ENCODE measurements at regions not wholly inside any gene's neighbourhood (a gene's known extent, or its start where the extent isn't known, plus 50 kb on each side); places are given as distances from the start of the nearest gene placed in this dataset.
"Not testable (repeated sequence)": the region's sequence is repeated elsewhere in the genome, so short reads cannot be mapped to it uniquely, and the experiment has no call there.

DNA sequence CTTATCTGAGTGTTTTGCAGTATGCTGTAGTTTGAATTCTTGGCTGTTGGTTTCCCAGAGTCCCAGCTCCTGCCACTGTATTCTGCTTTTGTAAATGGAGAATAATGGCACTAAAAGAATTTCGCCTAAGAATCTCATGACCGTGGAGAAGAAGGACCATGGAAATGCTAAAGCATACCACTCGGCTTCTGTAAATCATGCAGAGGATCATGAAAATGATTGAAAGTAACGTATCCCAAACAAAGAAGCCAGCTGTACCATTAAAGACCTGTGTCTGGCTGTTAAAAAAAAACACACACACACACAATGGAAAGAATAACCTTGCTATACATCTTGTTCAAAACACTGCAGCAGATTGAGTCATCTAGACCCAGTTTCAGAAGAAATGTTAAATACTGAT, 287.9 kb downstream of the ZNF326 start:
- no peak for DNase-seq

DNA sequence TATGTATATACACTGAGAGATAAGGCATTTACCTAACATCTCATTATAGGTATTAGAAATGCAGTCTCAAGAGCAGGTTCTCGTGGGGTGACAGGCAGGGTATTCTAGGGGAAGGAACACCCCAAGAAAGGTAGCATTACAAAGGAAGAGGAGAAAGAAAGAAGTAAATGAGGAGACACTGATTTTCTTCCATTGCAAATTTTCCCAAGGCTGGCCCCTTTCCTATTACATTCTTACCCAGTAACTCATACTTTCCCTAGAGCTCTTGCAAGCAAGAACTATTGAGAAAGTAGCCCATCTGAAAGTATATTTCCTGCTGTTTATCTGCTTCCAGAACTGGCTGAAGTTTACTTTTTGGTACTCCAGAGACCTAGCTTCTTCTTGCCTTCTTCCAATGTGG, 287.0 kb downstream of the ZNF326 start:
- not testable (repeated sequence) for DNase-seq

DNA sequence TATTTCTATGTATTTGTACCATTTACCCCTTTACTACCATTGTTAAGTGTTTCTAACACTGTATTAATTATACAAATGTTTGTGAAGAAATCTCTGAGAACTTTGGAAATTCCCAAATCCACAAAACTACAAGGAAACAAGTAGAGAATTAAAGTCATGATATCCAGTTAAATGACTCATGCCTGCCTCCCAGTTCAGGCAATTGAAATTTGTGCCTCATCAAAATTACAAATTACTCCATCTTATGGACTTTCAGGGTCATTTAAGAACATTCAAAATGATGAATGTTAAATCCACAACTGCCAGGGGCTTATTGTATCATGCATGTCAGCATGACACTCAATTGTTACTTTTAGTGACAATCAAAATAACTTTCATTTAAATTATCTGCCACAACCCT, 282.4 kb downstream of the ZNF326 start:
- no peak for DNase-seq

DNA sequence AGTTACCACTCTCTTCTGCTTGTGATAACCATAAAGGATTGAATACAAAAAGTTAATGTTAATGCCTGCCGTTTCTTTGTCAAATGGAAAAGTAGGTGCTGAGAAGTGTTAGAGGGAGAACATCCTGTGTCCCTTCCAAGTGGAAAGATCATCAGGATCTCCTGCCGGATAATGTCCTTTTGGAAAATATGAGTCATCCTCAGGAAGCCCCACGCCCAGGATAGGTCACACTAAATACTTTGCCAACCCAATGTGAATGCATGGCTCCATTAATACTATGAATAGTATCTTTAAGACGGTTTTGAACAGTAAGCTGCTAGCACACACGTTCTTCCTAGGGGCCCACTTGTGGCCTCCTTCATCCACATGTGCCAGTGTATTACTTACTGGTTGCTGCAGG, 279.5 kb downstream of the ZNF326 start:
- DNase-seq = no peak

DNA sequence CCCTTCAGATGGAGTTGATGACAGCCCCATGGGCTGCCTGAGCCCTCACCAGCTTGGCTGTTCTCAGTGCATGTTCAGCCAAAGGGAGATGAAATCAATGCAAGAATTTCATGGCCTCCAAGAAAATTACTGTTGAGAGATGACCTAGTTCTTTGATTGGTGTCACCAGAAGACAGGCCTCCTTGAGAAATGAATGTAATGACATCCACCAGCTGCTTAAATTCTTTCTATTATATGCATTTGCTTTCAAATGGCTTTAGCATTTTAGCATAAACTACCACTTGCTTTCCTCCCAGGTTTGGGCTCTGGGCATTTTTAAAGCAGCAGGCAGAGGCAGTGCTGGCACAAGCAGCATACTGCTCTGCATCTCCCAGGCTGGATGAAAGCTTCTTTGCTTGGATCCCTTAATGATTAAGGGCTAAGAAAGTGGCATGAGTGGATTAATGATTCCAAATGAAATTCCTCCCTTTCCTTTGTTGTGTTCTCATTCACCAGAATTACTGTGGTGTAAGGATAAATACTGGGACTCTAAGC, 278.4 kb downstream of the ZNF326 start:
- DNase-seq = peak; percentile 60

DNA sequence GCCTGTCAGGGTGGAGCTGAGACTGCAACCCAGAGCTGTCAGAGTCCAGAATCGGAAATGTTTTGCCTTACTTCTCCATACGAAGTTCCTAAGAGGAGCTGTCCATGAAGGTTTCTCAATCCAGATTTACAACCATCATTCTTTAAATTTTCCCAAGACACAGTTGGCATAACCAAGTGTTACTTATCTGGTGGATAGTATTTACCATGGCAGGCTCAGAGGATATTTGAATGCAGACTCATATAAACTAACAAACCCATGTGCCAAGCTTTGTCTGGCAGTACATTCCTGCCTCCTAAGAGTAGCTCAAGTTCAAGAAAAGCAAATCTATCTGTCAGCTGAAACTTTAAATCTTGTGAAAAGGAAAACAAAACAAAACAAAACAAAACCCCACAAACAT, 267.9 kb downstream of the ZNF326 start:
- DNase-seq = no peak

DNA sequence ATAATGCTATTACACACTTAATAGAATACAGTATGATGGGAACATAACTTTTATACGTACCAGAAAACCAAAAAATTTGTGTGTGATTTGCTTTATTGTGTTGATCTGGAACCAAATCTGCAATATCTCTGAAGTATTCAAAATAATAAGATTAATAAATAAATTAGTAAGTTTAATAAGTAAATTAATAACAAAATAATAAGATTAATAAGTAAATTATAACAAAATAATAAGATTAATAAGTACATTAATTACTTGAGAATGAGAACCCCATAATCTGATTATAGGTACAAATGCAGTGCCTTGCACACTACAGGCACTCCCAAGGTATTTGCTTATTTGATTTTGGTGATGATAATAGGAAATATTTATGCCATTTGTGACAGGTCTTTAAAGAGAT, 267.4 kb downstream of the ZNF326 start:
- no peak for DNase-seq

DNA sequence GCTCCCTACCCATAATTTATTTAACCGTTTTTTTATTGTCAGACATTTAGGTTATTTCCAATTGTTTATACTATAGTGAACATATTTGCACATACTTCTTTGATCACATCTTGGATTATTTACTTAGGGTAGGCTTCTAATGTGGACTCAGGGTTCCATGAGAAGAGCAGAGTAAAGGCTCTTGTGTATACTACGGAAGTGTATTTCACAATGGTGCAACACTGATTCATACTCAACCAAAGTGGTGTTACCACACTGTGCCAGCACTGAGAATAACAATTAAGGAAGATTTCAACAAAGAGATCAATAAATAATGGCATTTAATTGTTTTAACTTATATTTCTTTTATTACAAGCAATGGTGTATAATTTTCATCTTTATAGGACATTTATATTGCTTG, 251.2 kb downstream of the ZNF326 start:
- no peak for DNase-seq

DNA sequence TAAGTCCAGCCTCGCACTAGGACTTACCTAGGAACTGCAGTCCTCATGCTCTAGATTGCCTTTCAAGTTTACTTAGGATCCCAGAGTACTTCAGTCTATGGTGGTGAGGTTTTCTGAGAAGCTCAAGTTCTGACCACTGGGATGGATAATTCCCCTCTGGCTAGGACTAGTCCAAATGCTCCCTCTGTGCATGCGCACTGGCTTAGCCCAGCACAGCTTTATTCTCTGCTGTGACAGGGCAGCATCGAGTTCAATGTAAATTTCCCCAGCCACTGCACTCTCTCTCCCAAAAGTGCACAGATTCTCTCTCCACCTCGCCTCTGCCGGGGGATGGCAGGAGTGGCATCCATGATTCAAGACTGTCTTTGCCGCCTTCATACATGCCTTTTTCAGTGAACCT, 241.6 kb downstream of the ZNF326 start:
- no peak for DNase-seq

DNA sequence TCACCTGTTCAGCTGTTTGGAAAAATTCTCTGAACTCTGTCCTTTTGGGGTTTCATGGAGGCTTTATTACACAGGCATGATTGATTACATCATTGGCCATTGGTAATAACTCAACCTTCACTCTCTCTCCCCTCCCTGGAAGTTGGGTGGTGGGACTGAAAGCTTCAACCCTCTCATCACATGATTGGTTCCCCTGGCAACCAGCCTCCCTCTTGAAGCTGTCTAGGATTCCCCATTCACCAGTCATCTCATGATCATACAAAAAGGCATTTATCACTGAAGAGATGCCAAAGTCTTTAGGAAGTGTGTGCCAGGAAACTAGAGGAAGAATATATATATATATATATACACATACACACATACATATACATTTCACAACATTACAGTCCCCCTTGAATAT, 228.5 kb downstream of the ZNF326 start:
- DNase-seq = no peak

DNA sequence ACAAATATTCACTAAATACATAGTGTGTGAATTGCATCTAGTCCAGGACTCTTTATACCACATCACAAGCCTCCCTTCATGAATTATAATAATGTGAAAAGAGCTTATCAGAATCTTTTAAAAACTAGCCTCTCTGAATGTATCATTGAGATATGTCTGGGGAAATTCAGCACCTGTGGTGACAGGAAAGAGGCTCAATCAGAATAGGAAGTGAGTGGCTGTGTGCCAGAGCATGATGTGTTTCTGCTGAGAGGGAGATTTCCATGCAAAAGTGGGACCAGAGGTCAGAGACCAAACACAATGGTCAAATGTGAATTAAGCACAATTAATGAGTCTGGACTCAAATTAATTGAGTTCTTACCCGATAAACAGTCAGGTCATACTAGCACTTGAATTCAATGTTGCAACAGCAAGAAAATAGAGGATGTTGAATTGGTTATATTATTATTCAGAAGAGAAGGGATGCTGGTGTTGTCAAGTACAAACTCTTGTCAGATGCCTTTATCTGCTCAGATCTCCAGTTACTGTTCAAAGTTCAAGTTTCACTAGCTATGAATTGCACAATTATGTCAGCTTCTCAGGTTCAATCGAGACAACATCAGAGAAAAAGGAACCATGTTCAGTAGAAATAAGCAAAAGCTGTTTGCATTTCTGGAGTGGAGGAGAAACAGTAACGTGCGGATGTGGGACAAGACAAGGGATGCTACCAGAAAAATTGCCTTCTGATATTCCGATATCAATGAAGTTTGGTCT, 226.2 kb downstream of the ZNF326 start:
- DNase-seq = peak; percentile 43

DNA sequence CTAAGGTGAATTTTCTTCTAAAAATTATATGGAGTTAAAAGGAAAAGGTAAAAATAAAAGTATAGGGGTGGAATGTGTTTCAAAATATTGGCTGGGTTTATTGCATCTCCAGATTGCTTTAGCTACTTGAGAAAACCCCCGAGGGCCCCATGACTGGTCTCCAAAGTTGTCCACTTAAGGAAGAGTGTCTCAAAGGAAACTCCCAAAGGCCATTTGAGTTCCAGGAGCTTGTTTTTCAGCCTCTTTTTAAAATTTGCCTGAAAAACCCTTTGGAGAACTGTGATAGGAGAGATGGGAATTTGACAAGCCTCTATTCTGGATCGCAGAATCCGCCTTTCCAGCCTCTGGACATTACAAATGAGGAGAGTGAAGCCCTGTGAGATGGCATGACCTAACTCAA, 225.6 kb downstream of the ZNF326 start:
- DNase-seq = no peak

DNA sequence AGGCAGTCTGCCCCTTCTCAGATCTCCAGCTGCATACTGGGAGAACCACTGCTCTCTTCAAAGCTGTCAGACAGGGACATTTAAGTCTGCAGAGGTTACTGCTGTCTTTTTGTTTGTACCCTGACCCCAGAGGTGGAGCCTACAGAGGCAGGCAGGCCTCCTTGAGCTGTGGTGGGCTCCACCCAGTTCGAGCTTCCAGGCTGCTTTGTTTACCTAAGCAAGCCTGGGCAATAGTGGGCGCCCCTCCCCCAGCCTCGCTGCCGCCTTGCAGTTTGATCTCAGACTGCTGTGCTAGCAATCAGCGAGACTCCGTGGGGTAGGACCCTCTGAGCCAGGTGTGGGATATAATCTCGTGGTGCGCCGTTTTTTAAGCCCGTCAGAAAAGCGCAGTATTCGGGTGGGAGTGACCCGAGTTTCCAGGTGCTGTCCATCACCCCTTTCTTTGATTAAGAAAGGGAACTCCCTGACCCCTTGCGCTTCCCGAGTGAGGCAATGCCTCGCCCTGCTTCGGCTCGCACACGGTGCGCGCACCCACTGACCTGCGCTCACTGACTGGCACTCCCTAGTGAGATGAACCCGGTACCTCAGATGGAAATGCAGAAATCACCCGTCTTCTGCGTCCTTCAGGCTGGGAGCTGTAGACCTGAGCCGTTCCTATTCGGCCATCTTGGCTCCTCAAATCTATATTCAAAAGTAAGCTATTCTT, 224.4 kb downstream of the ZNF326 start:
- not testable (repeated sequence) for DNase-seq

DNA sequence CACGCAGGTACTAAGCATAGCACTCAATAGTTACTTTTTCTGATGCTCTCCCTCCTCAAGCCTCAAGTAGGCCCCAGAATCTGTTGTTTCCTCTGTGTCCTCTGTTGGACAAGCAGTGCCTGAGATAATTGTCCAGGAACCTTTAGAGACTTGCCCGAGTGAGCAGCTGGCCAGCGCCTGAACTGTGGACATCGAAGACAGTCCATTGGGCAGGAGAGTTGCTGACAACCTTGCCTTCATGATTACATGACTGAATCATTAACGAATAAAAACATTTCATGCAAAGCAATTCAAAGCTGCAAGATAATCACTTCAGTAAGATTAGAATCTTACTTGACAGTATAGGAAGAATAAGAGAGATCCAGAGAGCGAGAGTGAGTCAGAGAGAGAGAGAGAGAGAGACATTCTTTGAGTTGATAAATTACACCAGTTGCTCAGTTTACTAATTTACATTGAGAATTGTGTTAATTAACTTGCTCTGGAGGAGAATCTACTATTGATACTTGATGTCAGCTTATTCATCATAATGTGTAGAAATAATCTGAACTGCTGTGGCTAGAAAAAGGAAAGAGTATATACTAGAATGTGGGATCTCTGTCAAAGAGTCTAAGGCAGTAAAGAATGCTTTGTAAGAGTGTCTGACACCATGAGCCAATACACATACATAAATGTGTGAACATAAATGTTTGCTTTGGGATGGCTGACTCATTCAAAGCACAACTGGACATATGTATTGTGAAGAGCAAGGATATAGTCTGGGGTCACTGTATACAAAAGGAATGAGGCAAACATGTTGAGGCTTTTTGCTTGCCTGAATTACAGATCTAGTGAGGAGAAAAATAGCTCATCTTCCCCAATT, 216.0 kb downstream of the ZNF326 start:
- DNase-seq = no peak

DNA sequence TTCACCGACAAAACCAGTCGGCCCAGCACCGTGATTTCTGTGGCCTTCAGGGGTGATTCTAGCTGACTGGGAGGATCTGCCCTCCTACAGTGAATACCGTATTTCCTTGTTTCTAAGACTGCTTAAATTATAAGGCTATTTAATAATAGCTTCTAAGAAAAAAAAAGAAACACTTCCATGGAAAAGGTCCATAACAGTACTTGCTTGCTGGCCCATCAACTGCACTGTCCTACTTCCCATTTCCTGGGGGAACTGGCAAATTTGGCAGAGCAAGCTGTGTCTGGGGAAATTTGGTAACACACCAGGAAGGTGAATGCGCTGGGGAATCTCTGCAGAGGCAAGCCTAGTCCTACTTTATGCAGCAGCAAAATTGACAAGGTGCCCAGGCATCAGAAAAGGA, 214.0 kb downstream of the ZNF326 start:
- DNase-seq = no peak

DNA sequence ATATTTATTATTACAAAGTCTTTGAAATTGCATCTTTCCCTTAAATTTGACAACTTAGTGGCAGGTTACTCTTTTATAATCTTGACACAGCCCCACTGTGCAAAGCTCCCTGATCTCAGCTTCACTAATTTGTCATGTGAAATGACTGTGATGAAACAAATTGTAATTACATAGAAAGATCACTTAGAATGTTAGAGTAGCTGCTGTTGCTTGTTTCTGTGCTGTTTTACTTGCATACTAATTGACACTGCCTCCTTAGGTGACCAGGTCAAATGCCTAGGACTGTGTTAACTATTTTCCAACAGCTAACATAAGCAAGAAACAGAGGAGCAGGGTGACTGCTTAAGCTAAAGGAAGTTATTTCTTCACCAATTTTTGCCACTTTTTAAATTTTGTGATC, 211.3 kb downstream of the ZNF326 start:
- no peak for DNase-seq

DNA sequence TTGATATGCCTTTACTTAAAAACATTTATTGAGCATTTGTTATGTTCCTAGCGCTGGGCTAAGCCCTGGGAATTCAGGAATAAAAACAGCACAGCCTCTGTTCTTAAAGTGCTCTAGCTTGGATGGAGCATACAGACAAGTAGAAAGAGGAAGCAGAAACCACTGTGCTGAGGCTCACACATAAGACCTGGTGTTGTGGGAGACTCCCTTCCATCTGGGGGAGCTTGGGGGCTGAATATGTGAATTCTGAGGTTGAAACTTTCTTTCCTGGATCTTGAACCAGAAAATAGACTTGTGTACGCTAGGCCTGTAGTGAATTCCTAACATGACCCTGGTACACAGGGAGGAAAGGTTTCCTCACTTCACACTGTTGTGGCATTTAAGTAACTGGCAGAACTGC, 209.9 kb downstream of the ZNF326 start:
- DNase-seq = no peak

DNA sequence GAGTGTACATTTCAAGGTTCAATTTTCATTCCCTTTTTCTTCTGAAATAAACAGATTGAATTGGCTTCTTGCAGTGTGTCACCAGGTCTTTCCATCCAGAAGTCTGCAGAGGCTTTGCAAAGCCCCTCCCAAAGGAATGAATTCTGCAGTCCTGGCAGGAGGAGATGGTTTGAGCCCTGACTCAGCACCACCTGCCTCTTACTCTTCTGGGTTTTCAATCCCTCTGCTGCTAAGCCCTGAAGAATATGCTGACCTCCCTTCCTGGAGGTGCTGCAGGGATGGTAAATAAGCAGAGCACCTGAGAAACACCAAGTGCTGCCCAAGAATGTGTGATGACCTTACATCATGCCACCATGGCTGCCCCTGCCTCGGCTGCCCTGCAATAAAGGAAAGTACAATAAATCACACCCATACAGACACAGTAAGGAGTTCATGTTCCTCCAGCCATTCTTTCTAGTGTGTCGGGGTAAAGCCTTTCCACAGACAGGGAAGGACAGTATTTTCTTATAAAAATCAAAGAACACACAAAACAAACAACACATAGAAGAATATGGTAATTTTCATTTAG, 209.2 kb downstream of the ZNF326 start:
- no peak for DNase-seq

DNA sequence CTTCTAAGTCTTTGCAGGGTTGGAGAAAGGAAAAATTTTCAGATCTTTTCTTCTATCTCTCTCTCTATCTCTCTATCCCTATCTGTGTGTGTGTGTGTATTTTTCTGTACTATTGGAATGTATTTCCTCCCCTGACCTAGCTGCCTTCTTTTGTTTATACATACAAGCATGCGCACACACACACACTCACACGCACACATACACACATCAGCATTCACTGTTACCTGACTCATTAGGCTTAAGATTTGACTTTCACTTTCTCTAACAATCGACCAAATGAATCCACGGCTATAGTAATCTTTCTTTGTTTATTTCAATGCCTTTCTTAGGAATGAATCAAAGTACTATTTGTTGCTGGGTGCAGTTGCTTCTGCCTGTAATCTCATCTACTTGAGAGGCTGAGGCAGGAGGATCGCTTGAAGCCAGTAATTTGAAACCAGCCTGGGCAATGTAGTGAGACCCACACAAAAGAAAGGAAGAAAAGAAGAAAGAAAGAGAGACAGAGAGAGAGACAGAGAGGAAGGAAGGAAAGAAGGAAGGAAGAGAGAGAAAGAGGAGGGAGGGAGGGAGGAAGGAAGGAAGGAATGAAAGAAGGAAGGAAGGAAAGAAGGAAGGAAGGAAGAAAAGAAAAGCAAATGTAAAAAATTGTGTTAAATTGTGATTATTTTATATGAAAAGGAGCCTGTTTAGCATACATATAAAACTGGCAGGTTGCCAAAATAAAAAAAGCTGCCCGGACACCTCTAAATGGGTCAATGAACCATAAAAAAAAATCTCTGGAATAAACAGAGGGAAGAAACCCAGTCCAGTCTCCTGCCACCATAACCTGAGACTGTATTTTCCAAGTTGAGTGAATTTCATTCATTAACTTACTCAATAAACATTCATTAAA, 206.8 kb downstream of the ZNF326 start:
- no peak for DNase-seq

DNA sequence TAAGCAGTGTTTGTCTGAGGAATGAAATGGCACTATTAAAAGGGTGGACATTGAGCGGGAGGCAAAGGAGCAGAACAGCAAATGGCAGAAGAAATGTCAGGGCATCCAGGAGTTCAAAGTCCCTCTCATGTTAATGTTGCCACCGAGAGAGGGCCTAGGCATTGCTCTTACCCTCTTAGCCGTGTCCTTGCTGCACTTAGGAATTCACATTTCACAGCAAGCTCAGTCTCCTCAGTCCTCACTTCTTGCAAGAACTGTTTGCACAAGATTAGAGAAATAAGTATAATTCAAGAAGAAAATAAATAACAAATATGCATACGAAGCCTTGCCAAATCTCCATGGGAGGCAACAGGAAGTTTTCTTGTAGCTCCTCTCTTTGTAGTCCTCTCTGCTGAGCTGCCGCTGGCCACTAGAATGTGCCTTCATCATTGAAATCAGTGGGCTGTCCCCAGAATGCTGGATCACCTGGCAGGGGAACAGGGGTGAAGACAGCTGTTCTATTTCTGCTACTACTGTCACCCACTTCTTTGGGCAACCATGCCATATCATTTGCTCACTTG, 205.8 kb downstream of the ZNF326 start:
- no peak for DNase-seq

DNA sequence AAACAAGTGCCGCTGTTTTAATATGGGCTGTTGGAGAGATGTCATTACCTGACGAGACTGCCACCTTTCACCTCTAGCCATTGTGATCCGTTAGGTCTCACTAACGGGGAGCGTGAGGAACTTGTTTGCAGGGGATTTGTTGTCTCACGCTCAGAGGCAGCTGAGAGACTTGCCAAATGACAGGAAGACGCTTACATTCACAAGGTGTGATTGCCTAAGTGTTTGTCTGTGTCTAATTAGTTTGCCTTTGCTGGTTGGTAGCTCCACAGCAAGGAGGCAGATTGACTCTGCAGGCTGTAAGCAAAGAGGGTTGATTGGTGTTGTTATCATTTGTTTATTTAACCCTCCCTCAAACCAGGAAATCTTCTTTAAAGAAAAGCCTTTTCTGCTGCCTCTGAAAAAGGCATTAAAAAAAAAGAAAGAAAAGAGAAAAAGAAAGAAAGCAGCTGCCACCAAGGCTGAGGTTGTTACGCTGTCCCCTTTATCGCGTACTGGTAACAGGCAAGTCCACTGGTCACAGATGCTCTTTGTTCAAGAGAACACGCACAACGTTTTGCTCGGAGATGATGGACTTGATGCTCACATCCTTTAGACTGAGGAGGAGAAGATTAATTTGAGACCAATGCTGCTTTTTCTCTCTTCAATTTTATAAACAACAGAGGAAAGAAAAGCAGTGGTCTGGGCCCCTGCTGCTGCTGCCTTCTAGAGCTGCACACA, 203.9 kb downstream of the ZNF326 start:
- peak; percentile 37 for DNase-seq

Data from eye (tissue), 1 donor.